GM23338 (cell line): ENCODE measurements at regions not wholly inside any gene's neighbourhood (a gene's known extent, or its start where the extent isn't known, plus 50 kb on each side); places are given as distances from the start of the nearest gene placed in this dataset.

Source experiments
- ATAC-seq: fragments of 200-7000 bp; cut with Tn5 transposase; 3 replicates; pipeline ENCODE4 v1.9.1; 2020
- DNase-seq: peaks from one replicate; pipeline ENCODE4 v3.0.0-alpha.2; 2015; ENCODE audit warnings: low spot score
- H2AFZ ChIP-seq: fragments of 200-600 bp; sonication (generic); 2 replicates; pipeline ENCODE4 v1.8.0; 2016; ENCODE audit warnings: antibody characterized with exemption, mild to moderate bottlenecking, moderate library complexity
- H3F3A ChIP-seq: fragments of 200-600 bp; sonication (generic); replicated peaks from 2 replicates; pipeline ENCODE4 v1.8.0; 2017; ENCODE audit warnings: antibody characterized with exemption, mixed run types, low read depth
- H3K27ac ChIP-seq: fragments of 200-600 bp; sonication (generic); 2 replicates; pipeline ENCODE4 v1.6.1; 2016; ENCODE audit warnings: low read depth
- H3K27me3 ChIP-seq: fragments of 200-600 bp; sonication (generic); 2 replicates; pipeline ENCODE4 v1.8.0; 2016; ENCODE audit warnings: mild to moderate bottlenecking, mixed run types, moderate library complexity; ENCODE audit not compliant: insufficient read depth
- H3K36me3 ChIP-seq: fragments of 200-600 bp; sonication (generic); 2 replicates; pipeline ENCODE4 v1.8.0; 2016; ENCODE audit warnings: mild to moderate bottlenecking; ENCODE audit not compliant: insufficient read depth
- H3K4me1 ChIP-seq: fragments of 200-600 bp; sonication (generic); 2 replicates; pipeline ENCODE4 v1.8.0; 2016; ENCODE audit warnings: mild to moderate bottlenecking, moderate library complexity; ENCODE audit not compliant: insufficient read depth
- H3K4me2 ChIP-seq: fragments of 200-600 bp; sonication (generic); 2 replicates; pipeline ENCODE4 v1.7.1; 2017; ENCODE audit warnings: mixed run types
- H3K4me3 ChIP-seq: fragments of 200-600 bp; sonication (generic); 2 replicates; pipeline ENCODE4 v1.6.1; 2016; ENCODE audit warnings: mixed run types
- H3K79me2 ChIP-seq: fragments of 200-600 bp; sonication (generic); replicated peaks from 2 replicates; pipeline ENCODE4 v1.8.0; 2017; ENCODE audit warnings: mild to moderate bottlenecking; ENCODE audit not compliant: insufficient read depth
- H3K9me2 ChIP-seq: fragments of 200-600 bp; sonication (generic); 2 replicates; pipeline ENCODE4 v1.8.0; 2017; ENCODE audit not compliant: insufficient read depth
- H4K20me1 ChIP-seq: fragments of 200-600 bp; sonication (generic); replicated peaks from 2 replicates; pipeline ENCODE4 v1.8.0; 2017; ENCODE audit warnings: mild to moderate bottlenecking; ENCODE audit not compliant: insufficient read depth
- H3K27ac Mint-ChIP-seq: 2 replicates; pipeline ENCODE4 v1.8.0; 2020; ENCODE audit warnings: inconsistent platforms, mild to moderate bottlenecking, moderate library complexity, mixed read lengths
- H3K27me3 Mint-ChIP-seq: 3 replicates; pipeline ENCODE4 v1.8.0; 2022; ENCODE audit warnings: low read depth, mild to moderate bottlenecking, moderate library complexity, mixed read lengths, inconsistent platforms; ENCODE audit not compliant: insufficient read depth, poor library complexity
- H3K36me3 Mint-ChIP-seq: 3 replicates; pipeline ENCODE4 v1.8.0; 2021; ENCODE audit warnings: low read depth, mild to moderate bottlenecking, inconsistent platforms, moderate library complexity, mixed read lengths
- H3K4me1 Mint-ChIP-seq: 3 replicates; pipeline ENCODE4 v1.8.0; 2020; ENCODE audit warnings: mild to moderate bottlenecking, inconsistent platforms, mixed read lengths
- H3K4me3 Mint-ChIP-seq: 3 replicates; pipeline ENCODE4 v1.8.0; 2021; ENCODE audit warnings: moderate library complexity, mild to moderate bottlenecking, inconsistent platforms, mixed read lengths
- H3K9me3 Mint-ChIP-seq: 3 replicates; pipeline ENCODE4 v1.8.0; 2020; ENCODE audit warnings: moderate library complexity, mild to moderate bottlenecking, inconsistent platforms, mixed read lengths
- CREB1 ChIP-seq: fragments of 250-450 bp; sonication (Bioruptor Pico); IDR thresholded peaks from 2 replicates; pipeline ENCODE4 v1.5.0; 2020; ENCODE audit warnings: low read depth, mild to moderate bottlenecking, moderate library complexity
- CTCF ChIP-seq, 2 experiments: fragments of 200-600 bp in 1 of 2; sonication (generic) in 1 of 2; conservative IDR thresholded peaks; 2 replicates each; pipeline versions ENCODE4 v1.5.1 to v1.6.1; 2016 to 2017; ENCODE audit warnings: antibody characterized with exemption in 2 of 2, low read depth in 2 of 2, mild to moderate bottlenecking in 2 of 2, moderate library complexity in 1 of 2
- EZH2 ChIP-seq: fragments of 200-600 bp; sonication (generic); IDR thresholded peaks from one replicate; pipeline ENCODE4 v1.8.0; 2017; ENCODE audit warnings: antibody characterized with exemption, mild to moderate bottlenecking, low read depth; ENCODE audit not compliant: unreplicated experiment
- EZH2phosphoT487 ChIP-seq: fragments of 200-600 bp; sonication (generic); IDR thresholded peaks from one replicate; pipeline ENCODE4 v1.8.1; 2018; ENCODE audit warnings: antibody characterized with exemption; ENCODE audit not compliant: unreplicated experiment
- NANOG ChIP-seq: IDR thresholded peaks from 2 replicates; pipeline ENCODE4 v1.6.1; 2016; ENCODE audit warnings: antibody characterized with exemption, borderline replicate concordance
- POLR2AphosphoS5 ChIP-seq: IDR thresholded peaks from 2 replicates; pipeline ENCODE4 v1.6.1; 2016; ENCODE audit warnings: antibody characterized with exemption, low read depth
- STAT1 ChIP-seq: IDR thresholded peaks from one replicate; pipeline ENCODE4 v1.6.1; 2016; ENCODE audit warnings: antibody characterized with exemption; ENCODE audit not compliant: unreplicated experiment
- ZNF114 ChIP-seq: fragments of 250-450 bp; sonication (Bioruptor Pico); IDR thresholded peaks from 2 replicates; pipeline ENCODE4 v1.5.0; 2020; ENCODE audit warnings: mild to moderate bottlenecking, moderate library complexity

GRCh38 chr18:65215865-65216466, 534.8 kb upstream of the CDH7 start:
- no peaks in the 10 kb centered on the region for H3K36me3 Mint-ChIP-seq
- no peak overlapping the region for H3K27ac ChIP-seq
- no peak overlapping the region for H3K4me3 ChIP-seq
- no peaks in the 10 kb centered on the region for H4K20me1 ChIP-seq
- no peaks in the 10 kb centered on the region for H3K27me3 Mint-ChIP-seq
- H3K36me3 ChIP-seq = no peaks in the 10 kb centered on the region
- peak overlapping the region; percentile 6; the same call in 1 of the 2 replicates for H2AFZ ChIP-seq
- H3K9me2 ChIP-seq = no peaks in the 10 kb centered on the region
- DNase-seq = peak; percentile 2
- ATAC-seq = no peak
- no peaks in the 10 kb centered on the region for H3F3A ChIP-seq
- no peaks in the 10 kb centered on the region for H3K9me3 Mint-ChIP-seq
- H3K79me2 ChIP-seq = no peaks in the 10 kb centered on the region
- H3K4me3 Mint-ChIP-seq = no peak overlapping the region
- H3K27me3 ChIP-seq = no peaks in the 10 kb centered on the region
- H3K4me1 Mint-ChIP-seq = peaks cover 4% of the 10 kb centered on the region; the same call in 2 of the 3 replicates
- no peaks in the 10 kb centered on the region for H3K4me1 ChIP-seq
- H3K4me2 ChIP-seq = no peak overlapping the region
- no peak for TF ChIP-seq NANOG
- no peak for TF ChIP-seq EZH2phosphoT487
- TF ChIP-seq EZH2 = no peak
- TF ChIP-seq ZNF114 (CRISPR knock-in tag) = no peak
- no peak for TF ChIP-seq POLR2AphosphoS5
- no peak overlapping the region for H3K27ac Mint-ChIP-seq

- Mint-ChIP-seq H3K27ac (no peak overlapping the region), H3K27me3 (no peaks in the 10 kb centered on the region), H3K9me3 (no peaks in the 10 kb centered on the region), H3K4me3 (no peak overlapping the region), H3K36me3 (no peaks in the 10 kb centered on the region), H3K4me1 (peaks cover 4% of the 10 kb centered on the region; the same call in 2 of the 3 replicates)
- Histone ChIP-seq H3K36me3 (no peaks in the 10 kb centered on the region), H3K4me3 (no peak overlapping the region), H3F3A (no peaks in the 10 kb centered on the region), H3K79me2 (no peaks in the 10 kb centered on the region), H3K4me2 (no peak overlapping the region), H3K27ac (no peak overlapping the region), H3K4me1 (no peaks in the 10 kb centered on the region), H3K27me3 (no peaks in the 10 kb centered on the region), H2AFZ (no peak overlapping the region), H4K20me1 (no peaks in the 10 kb centered on the region), H3K9me2 (no peaks in the 10 kb centered on the region)
- DNase-seq (no peak), ATAC-seq (no peak)
- TF ChIP-seq CREB1 (CRISPR knock-in tag) (no peak), NANOG (no peak), STAT1 (no peak)
Measured at GRCh38 chr18:65214456-65214855, 536.4 kb upstream of the CDH7 start.

- no peaks in the 10 kb centered on the region for H3F3A ChIP-seq
- no peaks in the 10 kb centered on the region for H4K20me1 ChIP-seq
- 0 out of 2 replicates have a peak, but pooled peaks cover 3% of the 10 kb centered on the region for H3K4me1 ChIP-seq
- no peaks in the 10 kb centered on the region for H3K9me2 ChIP-seq
- peak; percentile 48 for DNase-seq
- ATAC-seq = peak; percentile 93
- no peaks in the 10 kb centered on the region for H3K27me3 Mint-ChIP-seq
- no peak overlapping the region for H3K4me2 ChIP-seq
- H3K4me3 Mint-ChIP-seq = no peak overlapping the region
- no peak overlapping the region; the same call in 1 of the 2 replicates for H3K27ac Mint-ChIP-seq
- H3K27ac ChIP-seq = no peak overlapping the region
- peak overlapping the region; percentile 54 for H2AFZ ChIP-seq
- H3K9me3 Mint-ChIP-seq = no peaks in the 10 kb centered on the region
- no peaks in the 10 kb centered on the region for H3K36me3 ChIP-seq
- no peaks in the 10 kb centered on the region for H3K79me2 ChIP-seq
- H3K4me3 ChIP-seq = no peak overlapping the region
- H3K27me3 ChIP-seq = no peaks in the 10 kb centered on the region
- no peaks in the 10 kb centered on the region for H3K4me1 Mint-ChIP-seq
- peak; percentile 52 to 64 for TF ChIP-seq CTCF (conservative IDR thresholded peaks at IDR 0.05; ENCODE audit: low read depth in 2 of 2)
- TF ChIP-seq NANOG = no peak
- H3K36me3 Mint-ChIP-seq = no peaks in the 10 kb centered on the region
Measured at GRCh38 chr18:65206551-65207260, 544.1 kb upstream of the CDH7 start.
